HG03521 (cell line): ENCODE measurements at regions not wholly inside any gene's neighbourhood (a gene's known extent, or its start where the extent isn't known, plus 50 kb on each side); places are given as distances from the start of the nearest gene placed in this dataset.

ENCODE experiments used
- ATAC-seq: cut with Tn5 transposase; IDR thresholded peaks from one replicate; pipeline ENCODE4 v1.9.1; 2021; ENCODE audit warnings: mild to moderate bottlenecking, moderate library complexity; ENCODE audit not compliant: unreplicated experiment

GRCh38 chr1:157194731-157195520 lies 56.7 kb upstream of the ETV3 start:
- ATAC-seq: no peak

DNA sequence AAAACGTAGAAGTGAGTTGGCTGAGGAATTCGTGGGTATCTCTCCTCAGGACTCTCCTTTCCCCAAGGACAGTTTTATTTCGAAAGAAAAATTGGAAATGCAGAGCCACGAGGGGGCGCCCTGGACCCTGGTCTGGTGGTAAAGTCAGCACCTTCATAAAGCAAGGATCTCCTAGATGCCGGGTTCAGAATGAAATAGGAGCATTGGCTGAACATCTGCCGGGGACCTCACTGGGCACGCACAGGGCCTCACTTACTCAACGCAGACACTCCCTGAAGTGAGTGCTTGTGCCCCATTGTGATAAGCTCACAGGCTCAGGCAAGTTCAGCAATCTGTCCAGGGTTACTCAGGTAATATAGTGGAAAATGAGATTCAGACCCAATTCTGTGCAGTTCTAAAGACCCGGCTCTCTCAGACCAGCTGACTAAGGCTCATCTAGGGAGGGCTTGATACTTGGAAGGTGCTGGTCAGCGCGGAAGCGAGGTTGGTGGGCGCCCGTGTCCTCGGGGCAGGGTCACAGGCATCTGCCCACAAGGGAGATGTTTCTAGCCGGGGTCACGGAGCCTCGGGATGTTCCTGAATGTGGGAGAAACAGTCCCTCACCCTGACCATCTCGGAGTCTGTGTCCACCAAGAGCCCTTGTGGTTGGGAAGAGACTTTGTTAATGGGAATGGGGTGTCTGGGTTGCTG lies 55.7 kb upstream of the ETV3 start:
- no peak for ATAC-seq

DNA sequence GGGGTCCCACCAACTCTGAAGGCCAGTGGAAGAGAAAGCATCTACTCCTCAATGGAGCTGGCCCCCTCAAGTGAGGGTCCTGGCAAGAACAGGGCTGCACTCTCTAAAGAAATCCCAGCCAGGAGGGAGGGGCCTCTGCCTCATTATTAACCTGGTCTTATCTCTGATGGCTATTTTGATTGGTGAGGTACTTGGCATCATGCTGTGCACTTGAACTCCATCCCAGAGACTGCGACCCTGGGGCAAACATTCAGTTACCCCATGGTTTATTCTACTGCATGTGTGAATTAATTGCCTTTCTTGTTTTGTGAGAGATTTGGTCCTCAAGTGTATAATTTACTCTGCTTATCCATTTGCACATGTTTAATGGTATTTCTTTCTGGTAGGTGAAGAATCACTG lies 55.0 kb upstream of the ETV3 start:
- no peak for ATAC-seq

- no peak for ATAC-seq
Observed at GRCh38 chr1:157189986-157190982, 52.1 kb upstream of the ETV3 start.

DNA sequence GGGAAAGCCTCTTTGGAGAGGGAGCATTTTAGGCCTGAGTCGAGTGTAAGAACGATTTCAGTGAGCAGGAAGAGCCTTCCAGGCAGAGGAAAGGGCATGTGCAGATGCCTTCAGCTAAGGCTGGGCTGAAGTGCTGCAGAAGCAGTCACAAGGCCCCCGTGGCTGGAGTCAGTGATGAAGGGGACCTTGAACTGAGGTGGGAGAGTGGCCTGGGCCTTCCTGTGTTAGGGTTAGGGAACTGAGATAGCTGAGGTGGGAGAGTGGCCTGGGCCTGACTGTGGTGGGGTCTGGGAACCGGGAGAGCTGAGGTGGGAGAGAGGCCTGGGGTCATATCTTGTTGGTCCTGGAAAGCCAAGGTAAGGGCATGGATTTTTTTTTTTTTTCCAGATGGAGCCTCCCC lies 50.9 kb upstream of the ETV3 start:
- no peak for ATAC-seq
